Ecto neural progenitor cell (in vitro differentiated cells): ENCODE measurements at regions not wholly inside any gene's neighbourhood (a gene's known extent, or its start where the extent isn't known, plus 50 kb on each side); places are given as distances from the start of the nearest gene placed in this dataset.
"Not testable (repeated sequence)": the region's sequence is repeated elsewhere in the genome, so short reads cannot be mapped to it uniquely, and the experiment has no call there.

Experiments
- DNase-seq: peaks from one replicate; pipeline ENCODE4 v3.0.0-alpha.2; 2018; ENCODE audit warnings: low spot score

DNA sequence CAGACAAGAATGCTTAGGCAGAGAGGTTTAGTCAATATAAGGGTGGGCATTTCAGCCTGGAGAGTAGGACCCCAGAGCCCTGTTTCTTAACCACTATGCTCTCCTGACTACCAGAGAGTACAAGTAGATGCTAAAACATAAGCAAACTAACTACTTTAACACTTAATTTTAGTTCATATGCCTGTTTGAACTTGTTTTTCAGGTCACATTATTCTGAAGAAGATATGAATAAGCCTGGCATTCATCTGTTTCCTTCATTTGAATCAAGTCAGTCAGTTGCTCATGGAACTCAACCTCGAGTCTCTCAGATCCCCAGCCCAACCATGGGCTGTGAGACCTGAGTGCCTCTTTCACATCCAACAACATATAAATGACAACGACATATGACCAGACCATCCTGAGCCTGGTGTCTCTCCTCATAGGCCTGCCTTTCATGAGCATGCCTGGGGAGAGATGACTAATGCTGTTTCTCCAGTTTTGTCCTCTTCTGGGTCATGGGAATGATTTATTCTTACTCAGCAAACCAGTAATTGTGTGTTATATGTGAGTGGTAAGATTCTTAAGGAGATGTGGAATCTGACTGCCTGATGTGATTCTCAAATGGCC, 251.1 kb upstream of the BTG1 start:
- no peak for DNase-seq

DNA sequence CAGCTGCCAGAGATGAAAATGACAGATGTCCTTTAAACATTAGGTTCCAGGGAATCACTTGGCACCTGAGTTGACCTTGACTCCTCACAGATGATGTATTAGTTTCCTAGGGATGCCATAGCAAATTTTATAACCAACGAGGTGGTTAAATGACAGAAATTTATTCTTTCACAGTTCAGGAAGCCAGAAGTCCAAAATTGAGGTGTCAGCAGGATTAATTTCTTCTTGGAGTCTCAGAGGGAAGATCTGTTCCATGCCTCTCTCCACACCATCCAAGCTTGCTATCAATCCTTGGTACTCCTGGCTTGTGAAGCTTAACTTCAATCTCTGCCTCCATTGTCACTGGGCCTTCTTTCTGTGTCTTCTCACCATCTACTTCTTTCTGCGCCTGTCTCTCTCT, 249.7 kb upstream of the BTG1 start:
- no peak for DNase-seq

DNA sequence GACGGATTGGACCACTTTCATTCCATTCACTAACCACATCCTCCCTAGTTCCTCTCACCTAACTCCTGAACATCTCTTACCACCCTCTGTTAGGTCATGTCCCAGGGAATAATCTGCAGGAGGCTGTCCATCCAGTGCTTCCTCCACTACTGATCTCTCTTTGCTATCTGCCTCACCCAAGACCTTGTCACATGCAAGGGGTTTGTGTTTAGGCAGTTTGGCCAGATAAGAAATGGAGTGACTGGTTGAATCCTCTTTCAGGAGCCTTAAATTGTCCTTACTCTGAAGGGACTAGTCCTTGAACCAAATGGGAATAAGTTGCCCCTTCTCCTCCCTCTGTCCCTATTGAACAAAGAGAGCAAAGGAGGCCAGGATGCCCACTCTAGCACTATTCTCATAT, 249.2 kb upstream of the BTG1 start:
- no peak for DNase-seq

- no peak for DNase-seq
These were observed 247.9 kb upstream of the BTG1 start for GRCh38 chr12:92393504-92393903.

GRCh38 chr12:92391726-92392125, 246.1 kb upstream of the BTG1 start:
- not testable (repeated sequence) for DNase-seq

GRCh38 chr12:92389466-92389865, 243.8 kb upstream of the BTG1 start:
- no peak for DNase-seq

DNA sequence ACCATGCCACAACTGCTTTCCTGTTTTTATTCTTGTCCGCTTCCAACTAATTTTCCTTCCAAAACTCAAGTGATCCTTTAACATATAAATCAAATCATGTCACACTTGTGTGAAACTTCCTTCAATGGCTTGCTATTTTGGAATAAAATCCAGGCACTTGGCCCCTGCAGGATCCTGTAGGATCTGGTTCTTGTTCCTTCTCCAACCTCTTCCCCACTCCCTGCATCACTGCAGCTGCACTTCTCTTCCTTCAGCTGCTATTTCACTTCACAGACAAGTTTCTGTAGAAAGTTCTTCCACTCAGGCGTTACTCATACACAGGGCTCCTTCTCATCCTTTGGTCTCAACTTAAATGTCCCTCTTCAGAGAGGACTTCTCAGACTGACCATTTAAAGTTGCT, 239.7 kb upstream of the BTG1 start:
- DNase-seq = no peak

- no peak for DNase-seq
These were observed 238.9 kb upstream of the BTG1 start for GRCh38 chr12:92384571-92384970.

DNA sequence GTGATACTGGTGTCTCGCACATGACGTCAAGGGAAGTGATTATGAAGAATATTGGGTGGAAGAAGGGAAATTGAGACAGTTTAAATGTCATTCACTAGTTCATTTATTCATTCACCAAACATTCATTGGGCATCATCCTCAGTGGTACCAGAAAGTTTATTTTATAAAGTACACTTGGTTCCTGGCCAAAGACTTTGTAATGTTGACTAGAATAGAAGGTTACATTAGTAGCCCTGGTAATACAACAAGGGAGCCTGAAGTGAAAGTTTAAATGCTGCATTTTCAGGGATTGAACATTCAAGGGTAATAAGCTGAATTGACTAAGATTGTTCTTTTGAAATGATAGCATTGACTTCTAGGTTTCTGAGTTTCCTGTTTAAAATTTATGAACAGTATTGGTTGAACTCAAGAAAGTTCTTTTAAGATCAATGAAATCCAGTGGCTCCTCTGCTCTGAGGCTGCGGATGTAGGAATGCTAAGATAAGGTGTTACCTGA, 236.8 kb upstream of the BTG1 start:
- no peak for DNase-seq

DNA sequence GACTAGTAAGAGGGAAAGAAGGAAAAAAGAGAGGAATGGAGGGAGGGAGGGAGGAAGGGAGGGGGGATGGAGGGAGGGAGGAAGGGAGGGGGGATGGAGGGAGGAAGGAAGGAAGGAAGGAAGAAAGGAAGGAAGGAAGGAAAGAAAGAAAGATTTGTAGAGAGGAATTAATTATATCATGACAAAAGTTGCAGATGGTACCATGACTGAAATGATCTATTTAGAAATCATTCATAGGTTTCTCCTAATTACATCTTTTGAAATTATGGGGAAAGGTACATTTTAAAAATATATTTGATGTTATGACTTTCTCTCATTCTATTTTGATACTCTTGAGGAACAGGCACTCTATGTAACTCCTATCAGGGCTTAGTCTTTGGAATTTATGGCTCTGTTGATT, 236.2 kb upstream of the BTG1 start:
- no peak for DNase-seq

DNA sequence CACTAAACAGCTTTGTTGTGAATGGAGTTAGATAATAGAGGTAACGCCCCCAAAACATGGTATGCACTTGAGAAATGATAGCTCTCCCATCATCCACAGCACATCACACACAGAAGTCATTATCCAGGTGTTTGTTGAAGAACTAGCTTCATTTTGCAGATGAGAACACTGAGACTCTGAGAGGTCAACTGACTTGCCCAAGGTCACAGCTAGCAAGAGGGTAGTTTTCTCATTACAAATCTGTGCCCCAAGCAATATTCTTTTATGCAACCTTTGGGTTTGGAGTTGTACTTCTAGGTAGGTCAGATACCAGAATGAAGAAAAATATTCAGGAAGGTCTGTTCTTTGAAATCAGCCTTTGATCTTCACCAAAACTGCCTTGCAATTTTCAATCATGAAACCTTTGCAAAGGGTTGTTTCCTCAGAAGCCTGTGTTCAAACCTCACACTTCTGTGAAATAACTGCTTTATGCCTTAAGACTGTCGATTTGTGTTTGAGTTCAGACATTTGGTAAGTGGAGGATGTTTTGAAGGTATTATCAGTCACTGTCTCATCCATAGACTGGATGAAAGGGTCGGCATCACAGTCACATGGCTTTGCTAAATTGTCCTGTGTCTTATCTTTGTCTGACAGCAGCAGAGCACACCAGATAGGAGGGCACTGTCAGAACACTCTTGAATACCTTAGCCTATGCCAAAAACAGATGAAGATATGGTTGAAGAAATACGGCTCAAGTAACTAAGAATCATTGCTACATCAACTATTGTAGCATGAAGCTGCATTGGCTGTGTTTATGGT, 233.2 kb upstream of the BTG1 start:
- DNase-seq = no peak

GRCh38 chr12:92375504-92375903, 229.9 kb upstream of the BTG1 start:
- not testable (repeated sequence) for DNase-seq

GRCh38 chr12:92370828-92371227, 225.2 kb upstream of the BTG1 start:
- no peak for DNase-seq

- no peak for DNase-seq
These were observed 224.0 kb upstream of the BTG1 start for GRCh38 chr12:92369636-92370035.

GRCh38 chr12:92369056-92369455, 223.4 kb upstream of the BTG1 start:
- DNase-seq = no peak

DNA sequence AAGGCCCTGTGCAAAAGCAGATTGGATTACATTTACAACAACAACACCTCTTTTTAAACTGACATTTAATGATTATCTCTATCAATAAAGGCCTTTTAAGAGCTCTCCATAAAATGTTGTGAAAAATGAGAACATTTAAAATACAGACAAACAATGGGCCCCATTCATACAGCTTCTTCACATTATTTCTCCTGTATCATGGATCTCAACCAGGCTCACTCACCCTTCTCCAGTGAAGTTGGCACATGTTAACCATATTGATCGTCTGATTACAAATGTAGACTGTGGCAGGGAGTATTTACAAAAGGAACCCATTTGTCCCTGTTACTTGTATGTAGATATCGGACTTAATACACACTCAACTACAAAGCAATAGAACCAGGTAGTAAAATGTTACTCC, 220.2 kb upstream of the BTG1 start:
- no peak for DNase-seq

GRCh38 chr12:92365333-92365732, 219.7 kb upstream of the BTG1 start:
- DNase-seq = no peak

GRCh38 chr12:92363295-92364146, 217.9 kb upstream of the BTG1 start:
- no peak for DNase-seq

DNA sequence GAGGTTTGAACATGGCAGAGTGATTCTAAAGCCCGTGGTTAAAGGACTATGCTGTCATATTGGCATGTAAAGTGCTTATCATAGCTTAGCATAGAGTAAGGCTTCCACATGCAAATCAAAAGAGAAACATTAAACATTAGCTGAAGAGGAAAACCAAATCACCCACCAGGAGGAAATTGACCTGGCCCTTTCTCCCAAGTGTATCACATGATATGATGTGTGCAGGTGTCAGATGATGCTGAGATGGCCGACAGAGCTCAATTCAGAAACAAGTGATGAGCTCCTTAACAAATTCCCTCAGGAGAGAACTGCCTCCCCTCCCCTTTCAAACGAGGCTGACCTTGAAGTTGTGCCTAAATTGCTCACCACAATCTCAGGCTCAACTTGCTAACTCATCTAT, 217.1 kb upstream of the BTG1 start:
- DNase-seq = no peak

DNA sequence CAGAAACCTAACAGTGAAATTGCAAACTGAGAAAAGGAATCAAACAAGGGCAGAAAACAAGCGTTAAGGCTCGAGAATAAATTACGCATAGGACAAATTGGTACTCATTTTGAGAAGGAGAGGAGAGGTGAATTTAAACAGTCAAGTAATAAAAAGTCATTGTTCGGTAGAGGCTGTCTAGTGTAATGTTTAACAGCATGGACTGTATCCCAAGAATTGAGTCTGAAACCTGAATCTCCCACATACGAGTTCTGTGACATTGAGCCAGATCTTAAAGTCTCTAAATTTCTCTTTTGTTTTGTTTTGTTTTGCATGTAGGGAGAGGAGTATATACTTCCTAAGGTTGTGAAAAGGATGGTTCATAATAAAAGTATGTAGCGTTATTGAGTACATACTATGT, 216.5 kb upstream of the BTG1 start:
- no peak for DNase-seq

GRCh38 chr12:92360543-92360942, 214.9 kb upstream of the BTG1 start:
- DNase-seq = no peak

DNA sequence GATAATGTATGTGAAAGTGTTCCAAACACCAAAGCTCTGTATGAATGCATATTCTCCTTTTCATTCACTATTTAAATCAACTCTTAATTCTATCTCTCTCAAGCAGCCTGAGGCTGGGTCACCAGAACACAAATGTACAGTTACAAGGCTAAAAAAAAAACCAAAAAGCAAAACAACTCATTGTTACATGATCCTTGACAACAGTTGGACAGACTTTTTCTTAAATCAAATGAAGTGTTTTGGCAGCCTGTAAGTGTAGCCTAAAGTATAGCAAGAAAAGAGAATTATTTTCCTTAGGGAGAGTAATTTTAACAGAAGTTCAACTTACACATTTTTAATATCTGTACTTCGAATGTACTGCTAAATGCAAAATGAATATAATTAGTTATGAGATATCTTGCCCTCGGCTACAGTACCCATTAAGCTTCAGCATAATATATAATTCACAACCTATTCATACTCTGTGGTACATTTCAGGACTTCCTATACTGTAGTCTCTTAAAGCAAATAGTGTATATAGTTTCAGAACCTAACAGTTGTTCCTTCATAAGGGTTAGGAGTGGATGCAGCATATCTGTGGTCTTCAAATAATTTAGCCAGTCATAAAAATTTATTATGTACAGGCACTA, 214.0 kb upstream of the BTG1 start:
- no peak for DNase-seq
